PC-3 (cell line): ENCODE measurements at regions not wholly inside any gene's neighbourhood (a gene's known extent, or its start where the extent isn't known, plus 50 kb on each side); places are given as distances from the start of the nearest gene placed in this dataset.

ENCODE experiments used
- ATAC-seq: fragments of 200-7000 bp; cut with Tn5 transposase; 2 replicates; pipeline ENCODE4 v1.9.1; 2020; ENCODE audit warnings: mild to moderate bottlenecking, moderate library complexity
- BruUV-seq: library from RNA; stranded (reverse); fragments of 400-500 nt; replicated peaks from 2 replicates; lab custom pipeline; 2021; lab: Mats Ljungman, UMichigan
- CTCF ChIA-PET: fragments of 300-600 bp; sonication (Branson Sonifier 250); formaldehyde crosslinking; loops from one replicate; lab custom pipeline; 2022; ENCODE audit warnings: antibody characterized with exemption; lab: Charles Lee
- POLR2A ChIA-PET: fragments of 300-600 bp; sonication (Branson Sonifier 250); formaldehyde crosslinking; loops from one replicate; lab custom pipeline; 2022; ENCODE audit warnings: antibody characterized with exemption; ENCODE audit not compliant: unreplicated experiment; lab: Charles Lee
- DNase-seq: peaks from one replicate; pipeline ENCODE4 v3.0.0-alpha.2; 2015
- H2AFZ ChIP-seq: fragments of 300-600 bp; sonication (generic); 2 replicates; pipeline ENCODE4 v1.6.0; 2016; ENCODE audit warnings: antibody characterized with exemption, low read length
- H3F3A ChIP-seq: fragments of 300-600 bp; sonication (generic); one replicate; pipeline ENCODE4 v1.6.0; 2017; ENCODE audit warnings: antibody characterized with exemption, low read length, control low read depth, mild to moderate bottlenecking; ENCODE audit not compliant: unreplicated experiment
- H3K27ac ChIP-seq: fragments of 300-600 bp; sonication (generic); 2 replicates; pipeline ENCODE4 v1.5.1; 2016; ENCODE audit warnings: mild to moderate bottlenecking, low read length
- H3K27me3 ChIP-seq: fragments of 300-600 bp; sonication (generic); 2 replicates; pipeline ENCODE4 v1.6.1; 2016; ENCODE audit warnings: low read length, mixed read lengths
- H3K36me3 ChIP-seq: fragments of 300-600 bp; sonication (generic); 2 replicates; pipeline ENCODE4 v1.6.1; 2016; ENCODE audit warnings: low read depth, mixed run types, low read length, mixed read lengths
- H3K4me1 ChIP-seq: fragments of 300-600 bp; sonication (generic); 2 replicates; pipeline ENCODE4 v1.5.1; 2016; ENCODE audit warnings: low read length; ENCODE audit not compliant: insufficient read depth
- H3K4me2 ChIP-seq: fragments of 300-600 bp; sonication (generic); 2 replicates; pipeline ENCODE4 v1.6.0; 2016; ENCODE audit warnings: low read length
- H3K4me3 ChIP-seq: fragments of 300-600 bp; sonication (generic); 2 replicates; pipeline ENCODE4 v1.5.1; 2016; ENCODE audit warnings: mild to moderate bottlenecking, low read length, mixed read lengths
- H3K79me2 ChIP-seq: fragments of 300-600 bp; sonication (generic); 2 replicates; pipeline ENCODE4 v1.6.1; 2017; ENCODE audit warnings: low read length, mixed read lengths
- H3K9ac ChIP-seq: fragments of 300-600 bp; sonication (generic); 2 replicates; pipeline ENCODE4 v1.6.0; 2016; ENCODE audit warnings: mild to moderate bottlenecking, low read length
- H3K9me2 ChIP-seq: fragments of 300-600 bp; sonication (generic); replicated peaks from 2 replicates; pipeline ENCODE4 v1.6.1; 2016; ENCODE audit warnings: mixed run types, low read length, mixed read lengths
- H3K9me3 ChIP-seq: fragments of 300-600 bp; sonication (generic); 2 replicates; pipeline ENCODE4 v1.6.1; 2016; ENCODE audit warnings: low read length, mixed read lengths
- H4K20me1 ChIP-seq: fragments of 300-600 bp; sonication (generic); 2 replicates; pipeline ENCODE4 v1.6.1; 2016; ENCODE audit warnings: low read length, mixed read lengths
- CTCF ChIP-seq: fragments of 300-600 bp; sonication (generic); conservative IDR thresholded peaks from 2 replicates; pipeline ENCODE4 v1.5.1; 2017; ENCODE audit warnings: antibody characterized with exemption, low read depth, mild to moderate bottlenecking, low read length
- EZH2 ChIP-seq: fragments of 300-600 bp; sonication (generic); IDR thresholded peaks from one replicate; pipeline ENCODE4 v1.6.1; 2017; ENCODE audit warnings: antibody characterized with exemption, mild to moderate bottlenecking, low read length; ENCODE audit not compliant: unreplicated experiment
- EZH2phosphoT487 ChIP-seq: fragments of 300-600 bp; sonication (generic); IDR thresholded peaks from 2 replicates; pipeline ENCODE4 v1.6.1; 2018; ENCODE audit warnings: mild to moderate bottlenecking, antibody characterized with exemption, low read length, borderline replicate concordance
- intact Hi-C: fragments of 100-400 bp; cut with micrococcal nuclease; formaldehyde crosslinking; loops from 2 replicates; pipeline ENCODE4 v1.9.0; 2023

GRCh38 chr2:60657673-60658072 is 98.4 kb upstream of the PAPOLG start:
- Histone ChIP-seq H3K79me2 (no peaks in the 10 kb centered on the region), H3K36me3 (no peaks in the 10 kb centered on the region), H3K27ac (no peak overlapping the region), H3F3A (no peaks in the 10 kb centered on the region), H3K9ac (no peak overlapping the region), H3K4me2 (no peak overlapping the region), H4K20me1 (no peaks in the 10 kb centered on the region), H3K4me1 (no peaks in the 10 kb centered on the region), H3K9me2 (no peaks in the 10 kb centered on the region), H3K27me3 (peaks cover 72% of the 10 kb centered on the region), H2AFZ (no peak overlapping the region), H3K9me3 (no peaks in the 10 kb centered on the region), H3K4me3 (no peak overlapping the region)
- BruUV-seq, result no TSS peak
- ATAC-seq, result no peak
- intact Hi-C loops, result no loop called here
- ChIA-PET POLR2A (no interaction called here), CTCF (no interaction called here)
- TF ChIP-seq EZH2, result no peak
- no peak for TF ChIP-seq CTCF
- TF ChIP-seq EZH2phosphoT487, result no peak
- no peak for DNase-seq

GRCh38 chr2:60659026-60659425 is 97.0 kb upstream of the PAPOLG start:
- no peaks in the 10 kb centered on the region for H3K4me1 ChIP-seq
- ATAC-seq (peak; percentile 49; the same call in 1 of the 2 replicates), DNase-seq (peak; percentile 14)
- H3F3A ChIP-seq, result no peaks in the 10 kb centered on the region
- CTCF ChIA-PET, result no interaction called here
- H4K20me1 ChIP-seq, result no peaks in the 10 kb centered on the region
- TF ChIP-seq CTCF (peak; percentile 43), EZH2 (no peak)
- H3K9ac ChIP-seq, result no peak overlapping the region
- H2AFZ ChIP-seq, result no peak overlapping the region
- no peaks in the 10 kb centered on the region for H3K36me3 ChIP-seq
- H3K27ac ChIP-seq, result no peak overlapping the region
- POLR2A ChIA-PET, result no interaction called here
- H3K79me2 ChIP-seq, result no peaks in the 10 kb centered on the region
- H3K4me2 ChIP-seq, result no peak overlapping the region
- no peak overlapping the region for H3K4me3 ChIP-seq
- no peaks in the 10 kb centered on the region for H3K9me2 ChIP-seq
- intact Hi-C loops, result no loop called here
- BruUV-seq, result no TSS peak
- no peaks in the 10 kb centered on the region for H3K9me3 ChIP-seq
- H3K27me3 ChIP-seq, result peaks cover 72% of the 10 kb centered on the region

GRCh38 chr2:60661073-60661738 is 94.9 kb upstream of the PAPOLG start:
- Histone ChIP-seq H3K79me2 (no peaks in the 10 kb centered on the region), H3K9me2 (no peaks in the 10 kb centered on the region), H3K36me3 (no peaks in the 10 kb centered on the region), H3K9me3 (no peaks in the 10 kb centered on the region), H3F3A (no peaks in the 10 kb centered on the region), H3K9ac (no peak overlapping the region), H3K4me1 (no peaks in the 10 kb centered on the region), H3K4me2 (no peak overlapping the region), H3K27me3 (peaks cover 56% of the 10 kb centered on the region), H3K27ac (no peak overlapping the region), H3K4me3 (no peak overlapping the region), H2AFZ (no peak overlapping the region), H4K20me1 (no peaks in the 10 kb centered on the region)
- ChIA-PET CTCF (interaction anchor here (0.5 kb wide), 1 partner anchor 97 kb away, joined by 3 read pairs; no protein-coding TSS in a partner anchor), POLR2A (no interaction called here)
- intact Hi-C loops, result no loop called here
- ATAC-seq (no peak), DNase-seq (no peak)
- no TSS peak for BruUV-seq
- TF ChIP-seq CTCF, result no peak
